Endodermal cell (in vitro differentiated cells): ENCODE measurements at regions not wholly inside any gene's neighbourhood (a gene's known extent, or its start where the extent isn't known, plus 50 kb on each side); places are given as distances from the start of the nearest gene placed in this dataset.

Experiments used
- DNase-seq: peaks from one replicate; pipeline ENCODE4 v3.0.0-alpha.2; 2017
- H3K27ac ChIP-seq: 2 replicates; pipeline ENCODE4 v1.5.1; 2013; ENCODE audit warnings: mild to moderate bottlenecking, low read depth, low read length, moderate library complexity
- H3K27me3 ChIP-seq: 2 replicates; pipeline ENCODE4 v1.6.1; 2013; ENCODE audit warnings: mild to moderate bottlenecking, low read length, moderate library complexity; ENCODE audit not compliant: insufficient read depth, control insufficient read depth, poor library complexity, severe bottlenecking
- H3K36me3 ChIP-seq: 2 replicates; pipeline ENCODE4 v1.7.0; 2013; ENCODE audit warnings: mild to moderate bottlenecking, low read length, moderate library complexity; ENCODE audit not compliant: control insufficient read depth, insufficient read depth
- H3K4me1 ChIP-seq: one replicate; pipeline ENCODE4 v1.7.0; 2013; ENCODE audit warnings: low read length; ENCODE audit not compliant: control insufficient read depth, insufficient read depth
- H3K4me3 ChIP-seq: 2 replicates; pipeline ENCODE4 v1.5.1; 2013; ENCODE audit warnings: mild to moderate bottlenecking, low read length, moderate library complexity
- H3K9ac ChIP-seq: 2 replicates; pipeline ENCODE4 v1.6.1; 2013; ENCODE audit warnings: mild to moderate bottlenecking, low read length, moderate library complexity; ENCODE audit not compliant: poor library complexity, severe bottlenecking; ENCODE audit errors: extremely low read depth
- H3K9me3 ChIP-seq: 2 replicates; pipeline ENCODE4 v1.6.1; 2013; ENCODE audit warnings: mild to moderate bottlenecking, low read length, moderate library complexity; ENCODE audit not compliant: control insufficient read depth
- H3K27ac Mint-ChIP-seq: 2 replicates; pipeline ENCODE4 v1.8.0; 2020; ENCODE audit warnings: mixed read lengths
- H3K27me3 Mint-ChIP-seq: 2 replicates; pipeline ENCODE4 v1.8.0; 2021; ENCODE audit warnings: mild to moderate bottlenecking, mixed read lengths; ENCODE audit not compliant: insufficient read depth
- H3K36me3 Mint-ChIP-seq: 2 replicates; pipeline ENCODE4 v1.8.0; 2020; ENCODE audit warnings: low read depth, mixed read lengths
- H3K4me1 Mint-ChIP-seq: 2 replicates; pipeline ENCODE4 v1.8.0; 2020; ENCODE audit warnings: mixed read lengths
- H3K4me3 Mint-ChIP-seq: 2 replicates; pipeline ENCODE4 v1.8.0; 2020; ENCODE audit warnings: mild to moderate bottlenecking, moderate library complexity, mixed read lengths
- H3K9me3 Mint-ChIP-seq: 2 replicates; pipeline ENCODE4 v1.8.0; 2020; ENCODE audit warnings: mild to moderate bottlenecking, mixed read lengths
- WGBS, 2 experiments: methylation state at CpG; one replicate each; pipeline versions ENCODE4 v1.1.5 to v1.1.7; 2013; ENCODE audit warnings: missing lambda C conversion rate in 2 of 2, mixed read lengths in 1 of 2; ENCODE audit not compliant: insufficient coverage in 1 of 2, insufficient read length in 1 of 2; 5-methylcytosine and 5-hydroxymethylcytosine counted together
- TF ChIP-seq, protein P1 (sequence below): fragments of 200-600 bp; sonication (generic); conservative IDR thresholded peaks from 2 replicates; pipeline ENCODE4 v1.5.0; 2021; ENCODE audit warnings: antibody characterized with exemption, mild to moderate bottlenecking

DNA sequence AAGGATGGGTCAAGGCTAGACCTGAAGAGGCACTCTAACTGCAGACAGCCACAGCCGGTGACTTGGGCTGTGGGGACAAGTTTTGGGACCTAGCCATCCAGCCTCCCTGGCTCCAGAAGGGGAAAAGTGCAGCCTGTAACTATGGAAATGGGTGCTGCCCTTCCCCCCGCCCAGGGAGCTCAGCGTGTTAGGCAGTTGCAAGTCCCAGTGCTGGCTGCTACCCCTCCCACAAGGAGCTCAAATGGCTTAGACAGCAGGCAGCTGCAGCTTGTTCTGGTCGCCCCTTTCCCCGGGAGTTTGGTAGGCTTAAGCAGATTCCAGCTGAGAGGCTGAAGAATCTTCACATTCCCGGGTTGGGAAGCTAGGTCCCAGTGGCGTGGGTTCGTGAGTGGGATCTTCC is 162.6 kb downstream of the FAM83B start:
- Histone ChIP-seq H3K36me3 (no peaks in the 10 kb centered on the region), H3K9me3 (no peaks in the 10 kb centered on the region), H3K9ac (no peak overlapping the region), H3K27me3 (no peaks in the 10 kb centered on the region), H3K27ac (no peak overlapping the region), H3K4me1 (no peaks in the 10 kb centered on the region), H3K4me3 (no peak overlapping the region)
- no peaks in the 10 kb centered on the region for H3K9me3 Mint-ChIP-seq
- no peaks in the 10 kb centered on the region for H3K36me3 Mint-ChIP-seq
- TF ChIP-seq, protein P1, sequence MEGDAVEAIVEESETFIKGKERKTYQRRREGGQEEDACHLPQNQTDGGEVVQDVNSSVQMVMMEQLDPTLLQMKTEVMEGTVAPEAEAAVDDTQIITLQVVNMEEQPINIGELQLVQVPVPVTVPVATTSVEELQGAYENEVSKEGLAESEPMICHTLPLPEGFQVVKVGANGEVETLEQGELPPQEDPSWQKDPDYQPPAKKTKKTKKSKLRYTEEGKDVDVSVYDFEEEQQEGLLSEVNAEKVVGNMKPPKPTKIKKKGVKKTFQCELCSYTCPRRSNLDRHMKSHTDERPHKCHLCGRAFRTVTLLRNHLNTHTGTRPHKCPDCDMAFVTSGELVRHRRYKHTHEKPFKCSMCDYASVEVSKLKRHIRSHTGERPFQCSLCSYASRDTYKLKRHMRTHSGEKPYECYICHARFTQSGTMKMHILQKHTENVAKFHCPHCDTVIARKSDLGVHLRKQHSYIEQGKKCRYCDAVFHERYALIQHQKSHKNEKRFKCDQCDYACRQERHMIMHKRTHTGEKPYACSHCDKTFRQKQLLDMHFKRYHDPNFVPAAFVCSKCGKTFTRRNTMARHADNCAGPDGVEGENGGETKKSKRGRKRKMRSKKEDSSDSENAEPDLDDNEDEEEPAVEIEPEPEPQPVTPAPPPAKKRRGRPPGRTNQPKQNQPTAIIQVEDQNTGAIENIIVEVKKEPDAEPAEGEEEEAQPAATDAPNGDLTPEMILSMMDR: no peak
- H3K27me3 Mint-ChIP-seq: no peaks in the 10 kb centered on the region
- DNase-seq: peak; percentile 74
- H3K4me3 Mint-ChIP-seq: no peak overlapping the region
- no peaks in the 10 kb centered on the region for H3K4me1 Mint-ChIP-seq
- no peak overlapping the region for H3K27ac Mint-ChIP-seq
- 37 to 68% methylated on average over 2 to 8 of the region's 8 CpGs for WGBS, 2 experiments

DNA sequence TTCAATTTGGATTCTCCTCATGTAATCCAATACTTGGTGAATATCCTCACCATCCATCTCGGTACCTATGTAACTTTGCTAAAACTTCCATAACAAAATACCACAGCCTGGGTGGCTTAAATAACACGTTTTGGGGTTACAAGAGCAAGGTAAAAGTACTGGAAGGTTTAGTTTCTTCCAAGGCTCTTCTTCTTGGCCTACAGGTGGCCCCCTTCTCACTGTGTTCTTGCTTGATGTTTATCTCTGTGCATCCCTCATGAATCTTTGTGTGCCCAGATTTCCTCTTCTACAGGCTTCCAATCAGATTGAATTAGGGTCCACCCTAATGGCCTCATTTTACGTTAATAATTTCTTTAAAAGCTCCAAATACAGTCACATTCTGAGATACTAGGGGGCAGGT is 163.3 kb upstream of the HCRTR2 start:
- Histone ChIP-seq H3K27ac (no peak overlapping the region), H3K27me3 (no peaks in the 10 kb centered on the region), H3K36me3 (no peaks in the 10 kb centered on the region), H3K4me3 (no peak overlapping the region), H3K9me3 (no peaks in the 10 kb centered on the region), H3K9ac (no peak overlapping the region), H3K4me1 (no peaks in the 10 kb centered on the region)
- H3K4me3 Mint-ChIP-seq: no peak overlapping the region
- no peaks in the 10 kb centered on the region for H3K27me3 Mint-ChIP-seq
- TF ChIP-seq, protein P1: peak; percentile 72
- no peak overlapping the region for H3K27ac Mint-ChIP-seq
- no peak for DNase-seq
- no peaks in the 10 kb centered on the region for H3K4me1 Mint-ChIP-seq
- no peaks in the 10 kb centered on the region for H3K36me3 Mint-ChIP-seq
- H3K9me3 Mint-ChIP-seq: no peaks in the 10 kb centered on the region
- WGBS, 2 experiments: 52 to 73% methylated on average over 2 to 3 of the region's 3 CpGs

DNA sequence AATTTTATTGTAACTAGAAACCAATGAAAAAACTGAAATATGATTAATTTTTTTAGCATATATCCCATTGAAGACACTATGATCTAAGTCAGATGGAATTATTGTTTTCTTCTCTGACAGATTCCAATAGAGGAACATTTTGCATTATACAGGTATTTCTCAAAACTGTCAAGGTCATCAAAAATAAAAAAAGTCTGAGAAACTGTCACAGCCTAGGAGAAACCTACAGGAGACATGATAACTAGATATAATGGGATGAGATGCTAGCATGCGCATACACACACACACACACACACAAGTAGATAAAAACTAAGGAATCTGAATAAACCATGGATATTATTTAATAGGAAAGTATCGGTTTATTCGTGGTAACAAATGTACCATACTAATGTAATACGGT is 161.9 kb upstream of the HCRTR2 start:
- Mint-ChIP-seq H3K27me3 (no peaks in the 10 kb centered on the region), H3K27ac (no peak overlapping the region), H3K9me3 (no peaks in the 10 kb centered on the region), H3K4me1 (no peaks in the 10 kb centered on the region), H3K4me3 (no peak overlapping the region), H3K36me3 (no peaks in the 10 kb centered on the region)
- no peak overlapping the region for H3K4me3 ChIP-seq
- H3K27me3 ChIP-seq: no peaks in the 10 kb centered on the region
- WGBS, 2 experiments: 100% methylated on average over 3 of the region's 4 CpGs; no CpG with 5 or more reads in 1 of the 2 experiments
- no peaks in the 10 kb centered on the region for H3K9me3 ChIP-seq
- H3K9ac ChIP-seq: no peak overlapping the region
- DNase-seq: no peak
- TF ChIP-seq, protein P1: no peak
- no peaks in the 10 kb centered on the region for H3K36me3 ChIP-seq
- no peak overlapping the region for H3K27ac ChIP-seq
- no peaks in the 10 kb centered on the region for H3K4me1 ChIP-seq
